ENCODE measurements at regions not wholly inside any gene's neighbourhood (a gene's known extent, or its start where the extent isn't known, plus 50 kb on each side); places are given as distances from the start of the nearest gene placed in this dataset.
A peak's percentile ranks its signal among the peaks of the same experiment; 100 is the strongest.

DNA sequence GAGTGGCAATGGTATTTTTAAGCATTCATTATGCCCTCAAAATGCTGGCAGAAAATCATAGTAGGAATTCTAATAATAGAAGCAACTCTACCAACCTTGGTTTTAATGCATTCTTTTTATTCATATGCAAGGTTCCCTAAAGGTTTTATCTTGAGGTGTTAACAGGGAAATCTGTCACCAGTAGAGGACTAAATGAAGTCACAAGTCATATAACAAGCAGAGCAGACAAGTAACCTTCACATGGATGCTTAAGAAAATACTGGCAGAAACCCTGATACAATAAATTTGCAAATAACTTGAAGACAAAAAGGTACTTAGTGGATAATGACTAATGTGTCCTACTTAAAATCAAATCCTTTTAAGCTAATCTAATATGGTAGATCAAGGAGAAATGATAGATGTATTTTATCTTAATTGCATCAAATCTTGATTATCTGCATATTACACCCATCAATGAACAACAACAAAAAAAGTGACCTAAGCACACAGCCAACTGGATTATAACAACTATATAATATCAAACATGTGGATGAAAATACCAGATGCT lies 73.3 kb downstream of the RFC3 start:
- DNase-seq: no peak

DNA sequence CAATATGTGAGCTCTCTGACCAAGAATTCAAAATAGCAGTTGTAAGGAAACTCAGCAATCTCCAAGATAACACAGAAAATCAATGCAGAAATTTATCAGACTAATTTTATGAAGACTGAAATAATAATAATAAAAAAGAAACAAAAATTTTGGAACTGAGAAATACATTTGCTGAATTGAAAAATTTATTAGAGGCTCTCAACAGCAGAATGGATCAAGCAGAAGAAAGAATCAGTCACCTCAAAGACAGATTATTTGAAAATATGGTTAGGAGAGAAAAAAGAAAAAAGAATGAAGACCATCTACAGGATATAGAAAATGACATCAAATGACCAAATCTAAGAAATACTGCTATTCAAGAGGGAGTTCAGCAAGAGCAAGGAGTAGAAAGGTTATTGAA lies 75.6 kb downstream of the RFC3 start:
- DNase-seq: no peak

DNA sequence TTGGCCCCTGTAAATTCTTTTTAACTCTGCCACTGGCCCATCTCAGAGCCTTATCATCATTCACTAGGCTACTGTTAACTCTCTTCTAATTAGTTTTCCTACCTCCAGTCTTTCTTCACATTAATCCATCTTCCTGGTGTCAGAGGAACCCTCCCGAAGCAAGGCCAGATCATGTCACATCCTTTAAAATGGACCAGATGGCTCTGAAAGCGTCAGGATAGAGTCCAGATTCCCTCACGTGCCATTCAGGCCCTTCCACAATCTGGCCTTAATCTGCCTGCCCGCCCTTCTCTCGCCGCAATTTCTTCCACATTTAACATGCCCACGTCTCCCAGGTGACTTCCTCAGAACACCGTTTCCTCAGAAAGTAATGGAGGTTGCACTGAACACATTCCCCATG lies 86.5 kb downstream of the RFC3 start:
- DNase-seq: no peak

DNA sequence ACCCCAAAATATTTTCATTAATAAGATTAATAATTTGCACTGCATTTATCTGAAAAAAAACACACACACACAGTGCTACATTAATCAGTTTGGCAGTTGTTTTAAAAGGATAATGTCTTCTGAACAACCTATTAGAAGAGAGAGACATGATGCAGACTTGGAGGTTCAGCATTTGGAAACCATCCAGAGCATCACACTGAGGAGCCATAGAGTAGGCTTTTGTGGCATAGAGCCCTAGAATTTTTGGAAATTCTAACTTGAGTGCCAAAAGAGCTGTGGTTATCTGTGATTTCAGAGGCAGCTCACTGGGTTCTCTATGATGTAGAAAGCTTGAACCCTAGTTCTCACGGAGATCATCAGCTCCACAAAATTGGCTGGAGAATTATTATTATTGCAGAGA lies 90.2 kb downstream of the RFC3 start:
- DNase-seq: no peak

- no peak for DNase-seq
Measured at GRCh38 chr13:33910255-33910654, 92.3 kb downstream of the RFC3 start.

DNA sequence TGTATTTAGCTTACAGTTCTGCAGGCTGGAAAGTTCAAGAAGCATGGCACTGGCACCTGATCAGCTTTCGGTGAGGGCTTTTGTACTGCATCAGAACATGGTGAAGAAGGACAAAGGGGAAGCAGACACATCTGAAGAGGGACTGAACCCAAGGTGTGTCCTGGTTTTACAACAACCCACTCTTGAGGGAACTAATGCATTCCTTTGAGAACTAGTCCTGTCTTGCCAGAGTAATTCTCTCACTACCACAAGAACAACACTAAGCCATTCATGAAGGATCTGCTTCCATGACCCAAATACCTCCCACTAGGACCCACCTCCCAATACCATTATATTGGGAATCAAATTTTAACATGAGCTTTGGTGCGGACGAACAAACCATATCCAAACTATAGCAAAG lies 93.6 kb downstream of the RFC3 start:
- DNase-seq: no peak

- no peak for DNase-seq
Measured at GRCh38 chr13:33913829-33914228, 95.9 kb downstream of the RFC3 start.

DNA sequence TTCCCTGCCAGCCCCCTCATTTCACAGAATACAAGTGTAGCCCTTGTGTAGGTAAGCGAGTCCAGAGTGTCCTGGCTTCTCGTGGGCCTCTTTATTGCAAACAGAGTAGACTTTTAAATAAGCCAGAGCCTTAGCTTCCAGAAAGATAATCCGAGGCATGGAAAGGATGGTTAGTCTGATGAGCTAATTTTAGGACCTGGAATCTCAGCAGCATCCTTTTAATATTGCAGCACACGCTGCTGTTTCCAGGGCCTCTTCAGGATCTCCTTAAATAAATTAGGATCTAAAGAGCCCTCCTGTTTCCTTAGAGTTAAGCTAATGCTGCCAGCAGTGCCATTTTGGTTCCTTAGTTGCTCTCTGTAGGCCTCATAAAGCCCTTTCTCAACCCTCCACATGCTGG lies 99.2 kb downstream of the RFC3 start:
- no peak for DNase-seq

DNA sequence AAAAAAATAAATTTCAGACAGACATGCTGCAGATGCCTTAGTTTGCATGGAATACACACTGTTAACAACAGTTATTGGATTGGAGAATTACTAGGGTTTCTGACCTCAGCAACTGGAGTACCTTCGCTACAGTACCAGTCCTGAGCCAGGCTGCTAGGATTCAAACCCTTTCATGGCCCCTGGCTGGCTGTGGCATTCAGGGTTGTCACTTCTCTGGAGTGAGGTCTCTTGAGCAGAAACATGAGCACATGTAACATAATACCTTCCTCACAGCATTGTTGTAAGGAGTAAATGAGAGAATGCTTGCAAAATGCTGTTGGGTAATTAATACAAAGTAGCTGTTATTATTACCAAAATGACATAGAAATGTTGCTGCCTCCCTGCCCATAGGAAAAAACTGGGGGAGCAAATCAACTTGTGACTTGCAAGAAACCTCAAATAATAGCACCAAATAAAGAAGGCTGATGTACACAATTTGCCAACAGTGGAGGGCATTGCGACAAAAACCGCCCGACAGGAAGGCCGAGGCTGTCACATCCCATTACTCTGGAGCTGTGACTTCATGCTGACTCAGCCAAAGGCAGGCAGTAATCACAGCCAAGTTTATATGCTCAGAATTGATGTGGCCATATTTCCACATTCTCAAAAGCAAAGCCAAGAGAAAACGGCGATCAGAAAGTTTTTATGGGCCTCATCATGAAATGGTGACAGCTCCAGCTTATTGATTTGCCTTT lies 100.4 kb downstream of the RFC3 start:
- DNase-seq: peak; percentile 14

GRCh38 chr13:33919120-33919519 lies 101.2 kb downstream of the RFC3 start:
- no peak for DNase-seq

DNA sequence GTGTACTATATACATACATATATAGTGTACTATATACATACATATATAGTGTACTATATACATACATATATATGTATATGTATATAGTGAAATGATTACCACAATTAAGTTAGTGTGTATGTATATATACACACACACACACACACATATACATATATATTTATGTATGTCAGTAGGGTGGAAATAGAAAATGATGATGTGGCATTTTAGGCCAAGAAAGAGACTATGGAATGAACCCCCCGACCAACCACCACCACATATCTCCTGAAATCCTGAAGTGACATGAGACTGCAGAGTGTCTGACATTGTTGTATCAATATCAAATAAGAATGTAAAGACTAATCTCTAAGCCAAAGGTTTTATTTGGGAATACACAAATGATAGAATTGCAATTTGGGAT lies 107.6 kb downstream of the RFC3 start:
- no peak for DNase-seq

- DNase-seq: no peak
Measured at GRCh38 chr13:33927315-33927714, 109.4 kb downstream of the RFC3 start.

DNA sequence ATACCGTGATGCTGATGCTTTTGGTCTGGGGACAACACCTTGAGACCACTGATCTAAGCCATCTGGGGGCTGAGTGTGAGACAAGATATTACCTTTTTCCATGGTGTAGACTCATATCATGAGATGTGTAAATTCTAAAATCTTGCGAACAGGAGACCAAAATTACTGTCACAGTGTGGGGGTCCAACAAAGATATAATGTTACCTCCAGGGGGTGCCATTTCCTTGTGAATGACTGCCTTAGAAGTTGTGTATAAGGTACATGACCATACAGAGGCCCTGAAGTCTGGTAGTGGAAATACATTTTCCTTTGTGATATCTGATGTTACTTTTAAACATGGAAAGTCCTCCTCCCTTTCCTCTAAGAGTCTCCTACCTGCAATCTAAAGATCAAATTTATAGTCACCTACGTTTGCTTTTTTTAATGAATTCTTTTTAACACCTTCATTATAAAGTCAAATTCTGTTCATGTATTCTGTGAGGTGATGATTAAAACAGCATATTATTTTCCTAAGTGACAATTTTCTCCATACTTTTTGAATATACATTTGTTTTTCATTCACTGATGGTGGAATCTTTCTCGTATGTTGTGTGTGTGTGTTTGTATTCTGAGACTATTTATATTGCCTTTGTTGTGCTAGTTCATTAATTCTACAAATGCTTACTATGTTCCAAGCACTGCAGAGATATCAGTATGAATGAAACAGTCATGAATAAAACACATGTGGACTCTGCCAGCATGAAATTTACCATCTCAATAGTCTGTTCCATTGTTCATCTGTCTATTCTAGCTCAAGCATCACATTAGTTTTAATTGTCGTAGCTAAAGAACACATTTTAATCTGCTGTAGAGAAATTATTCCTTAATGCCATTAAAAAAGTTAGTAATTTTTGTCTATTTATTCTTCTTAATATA lies 113.7 kb downstream of the RFC3 start:
- DNase-seq: peak; percentile 74

GRCh38 chr13:33932769-33933406 lies 114.9 kb downstream of the RFC3 start:
- DNase-seq: no peak

DNA sequence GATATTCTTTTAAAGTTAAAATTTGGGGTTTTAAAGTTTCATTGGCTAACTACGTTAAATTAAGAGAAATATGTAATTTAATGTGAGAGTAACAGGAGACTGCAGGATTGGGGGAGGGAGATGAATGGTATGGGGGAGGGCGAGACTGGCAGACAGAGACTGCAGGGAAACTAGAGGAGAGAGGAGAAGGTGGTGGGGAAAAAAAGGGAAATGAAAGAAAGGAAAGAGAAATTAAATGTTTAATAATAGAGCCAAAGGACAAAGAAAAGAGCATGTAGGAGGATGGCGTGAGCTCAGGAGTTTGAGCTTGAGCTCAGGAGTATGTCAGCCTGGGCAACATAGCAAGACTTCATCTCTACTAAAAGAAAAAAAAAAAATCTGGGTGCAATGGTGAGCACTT lies 115.9 kb downstream of the RFC3 start:
- DNase-seq: no peak

GRCh38 chr13:33934343-33934742 lies 116.4 kb downstream of the RFC3 start:
- DNase-seq: no peak

GRCh38 chr13:33934951-33935371 lies 117.0 kb downstream of the RFC3 start:
- no peak for DNase-seq

DNA sequence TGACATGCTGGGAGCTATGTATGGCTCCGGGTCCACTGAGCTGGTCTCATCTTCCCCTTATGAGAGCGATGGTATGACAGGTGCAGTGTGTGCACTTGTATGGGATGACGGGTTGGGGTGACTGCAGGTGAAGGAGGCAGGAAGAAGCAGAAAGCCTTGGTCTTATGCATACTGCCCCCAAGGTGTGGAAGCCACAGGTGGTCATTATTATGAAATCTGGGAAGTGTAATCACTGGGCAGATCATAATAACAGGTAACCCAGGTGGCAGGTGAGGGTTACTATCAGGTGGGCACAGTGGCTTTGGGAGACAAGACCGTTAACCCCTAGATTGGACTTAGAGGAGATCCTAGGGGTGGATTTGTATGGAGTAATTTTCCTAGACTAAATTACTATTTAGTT lies 118.0 kb downstream of the RFC3 start:
- DNase-seq: no peak

DNA sequence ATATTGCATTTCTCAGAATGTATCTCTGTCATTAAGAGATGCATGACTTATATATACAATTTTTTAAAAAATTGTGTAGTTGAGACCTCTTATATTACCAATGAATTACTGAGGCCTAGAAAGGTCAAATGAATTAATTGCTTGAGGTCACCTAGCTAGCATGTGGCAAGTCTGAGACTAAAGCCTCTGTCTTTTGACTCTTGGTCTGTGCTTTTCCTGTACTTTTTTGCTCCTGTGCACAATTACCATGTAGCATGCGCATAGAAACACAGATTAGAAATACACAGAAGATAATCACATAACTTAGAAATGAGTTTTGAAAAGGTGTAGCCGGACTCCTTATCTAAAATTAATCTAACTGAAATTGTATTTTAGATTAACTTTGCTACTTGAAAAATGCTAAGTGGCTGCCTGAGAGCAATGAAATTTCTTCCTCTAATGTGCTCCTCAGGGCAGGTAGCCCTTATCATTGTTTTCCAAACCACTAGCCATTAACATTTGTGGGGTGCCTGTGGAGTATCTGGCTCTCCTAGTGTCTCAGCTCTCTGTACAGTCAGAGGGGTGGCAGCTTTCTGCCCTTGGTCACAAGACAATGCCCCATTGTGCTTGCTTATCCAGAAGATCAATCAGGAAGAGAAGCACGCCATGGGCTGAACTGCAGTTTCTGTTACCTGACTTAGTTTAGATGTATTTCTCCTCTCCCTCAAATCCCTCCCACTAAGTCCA lies 119.6 kb downstream of the RFC3 start:
- DNase-seq: no peak

GRCh38 chr13:33940256-33940655 lies 122.3 kb downstream of the RFC3 start:
- no peak for DNase-seq

GRCh38 chr13:33940898-33941297 lies 122.9 kb downstream of the RFC3 start:
- no peak for DNase-seq

DNA sequence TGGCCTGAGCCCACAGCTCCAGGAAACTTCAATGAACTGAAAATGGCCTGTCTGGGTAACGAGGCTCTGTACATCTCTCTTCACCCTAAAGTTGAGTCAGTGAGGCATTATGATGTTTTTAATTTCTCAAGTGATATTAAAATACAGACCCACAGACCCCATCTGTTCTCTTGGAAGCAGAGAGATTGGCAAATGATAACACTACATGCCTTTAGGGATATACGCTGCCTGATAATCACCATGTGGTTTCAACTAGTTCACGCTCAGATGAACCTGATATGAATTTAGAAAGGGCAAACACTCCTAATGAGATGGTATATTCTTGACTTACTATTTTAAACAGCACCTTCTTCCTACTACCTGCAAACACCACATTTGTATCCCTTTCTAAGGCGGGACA lies 127.5 kb downstream of the RFC3 start:
- DNase-seq: no peak

DNA sequence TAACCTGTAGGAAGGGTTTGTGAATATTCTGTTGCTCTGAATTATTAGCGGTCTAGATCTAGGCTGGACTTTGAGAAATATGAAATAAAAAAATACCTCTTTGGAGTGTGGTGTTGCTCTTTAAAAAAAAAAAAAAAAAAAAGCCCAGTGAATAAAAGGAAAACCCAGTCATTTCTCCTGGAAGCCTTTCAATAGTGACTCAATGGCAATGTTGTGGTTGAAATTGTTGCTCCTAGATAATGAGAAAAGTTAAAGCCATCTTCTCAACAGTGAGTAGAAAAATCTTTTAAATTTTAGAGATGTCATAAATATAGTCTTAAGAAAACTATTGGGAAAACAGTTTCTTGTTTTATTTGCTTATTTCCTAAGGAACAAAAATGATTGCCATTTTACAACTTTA lies 135.3 kb downstream of the RFC3 start:
- DNase-seq: no peak

All from hematopoietic multipotent progenitor cell treated with erythropoietin and hydrocortisone succinate and interleukin-3 and kit ligand, for 4 days (in vitro differentiated cells).